ENCODE measurements at regions not wholly inside any gene's neighbourhood (a gene's known extent, or its start where the extent isn't known, plus 50 kb on each side); places are given as distances from the start of the nearest gene placed in this dataset.

- TF ChIP-seq, protein P1, sequence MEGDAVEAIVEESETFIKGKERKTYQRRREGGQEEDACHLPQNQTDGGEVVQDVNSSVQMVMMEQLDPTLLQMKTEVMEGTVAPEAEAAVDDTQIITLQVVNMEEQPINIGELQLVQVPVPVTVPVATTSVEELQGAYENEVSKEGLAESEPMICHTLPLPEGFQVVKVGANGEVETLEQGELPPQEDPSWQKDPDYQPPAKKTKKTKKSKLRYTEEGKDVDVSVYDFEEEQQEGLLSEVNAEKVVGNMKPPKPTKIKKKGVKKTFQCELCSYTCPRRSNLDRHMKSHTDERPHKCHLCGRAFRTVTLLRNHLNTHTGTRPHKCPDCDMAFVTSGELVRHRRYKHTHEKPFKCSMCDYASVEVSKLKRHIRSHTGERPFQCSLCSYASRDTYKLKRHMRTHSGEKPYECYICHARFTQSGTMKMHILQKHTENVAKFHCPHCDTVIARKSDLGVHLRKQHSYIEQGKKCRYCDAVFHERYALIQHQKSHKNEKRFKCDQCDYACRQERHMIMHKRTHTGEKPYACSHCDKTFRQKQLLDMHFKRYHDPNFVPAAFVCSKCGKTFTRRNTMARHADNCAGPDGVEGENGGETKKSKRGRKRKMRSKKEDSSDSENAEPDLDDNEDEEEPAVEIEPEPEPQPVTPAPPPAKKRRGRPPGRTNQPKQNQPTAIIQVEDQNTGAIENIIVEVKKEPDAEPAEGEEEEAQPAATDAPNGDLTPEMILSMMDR (IDR thresholded peaks at IDR 0.05) = no peak
- no peak for TF ChIP-seq POLR2AphosphoS5 (IDR thresholded peaks at IDR 0.05)
- TF ChIP-seq POLR2A (IDR thresholded peaks at IDR 0.05) = no peak
- TF ChIP-seq EP300 (IDR thresholded peaks at IDR 0.05) = no peak
These were observed 173.8 kb upstream of the HABP2 start for GRCh38 chr10:113379091-113379490.

All from sigmoid colon (tissue), 4 donors.